Panc1 (cell line): ENCODE measurements at regions not wholly inside any gene's neighbourhood (a gene's known extent, or its start where the extent isn't known, plus 50 kb on each side); places are given as distances from the start of the nearest gene placed in this dataset.

Experiments
- ATAC-seq: fragments of 200-7000 bp; cut with Tn5 transposase; 2 replicates; pipeline ENCODE4 v1.9.1; 2020; ENCODE audit warnings: mild to moderate bottlenecking, moderate library complexity
- BruUV-seq: library from RNA; stranded (reverse); fragments of 400-500 nt; replicated peaks from 2 replicates; lab custom pipeline; 2021; lab: Mats Ljungman, UMichigan
- CTCF ChIA-PET: fragments of 300-600 bp; sonication (Branson Sonifier 250); formaldehyde crosslinking; loops from one replicate; lab custom pipeline; 2022; ENCODE audit warnings: antibody characterized with exemption; lab: Charles Lee
- POLR2A ChIA-PET: fragments of 300-600 bp; sonication (Branson Sonifier 250); formaldehyde crosslinking; loops from one replicate; lab custom pipeline; 2022; ENCODE audit warnings: antibody characterized with exemption; lab: Charles Lee
- DNase-seq: peaks from one replicate; pipeline ENCODE4 v3.0.0-alpha.2; 2010; ENCODE audit warnings: low read depth, low spot score
- H3K27ac ChIP-seq: 2 replicates; pipeline ENCODE4 v1.5.1; 2011; ENCODE audit warnings: mild to moderate bottlenecking, low read length, inconsistent platforms
- H3K27me3 ChIP-seq: fragments of 200-500 bp; sonication (Bioruptor generic); 2 replicates; pipeline ENCODE4 v1.6.0; 2014; ENCODE audit warnings: low read length, inconsistent platforms; ENCODE audit not compliant: control insufficient read depth, insufficient read depth
- H3K36me3 ChIP-seq: fragments of 200-500 bp; sonication (Bioruptor generic); 2 replicates; pipeline ENCODE4 v1.5.1; 2014; ENCODE audit warnings: inconsistent platforms, mild to moderate bottlenecking, low read length, moderate library complexity; ENCODE audit not compliant: control insufficient read depth, insufficient read depth
- H3K4me1 ChIP-seq: 2 replicates; pipeline ENCODE4 v1.5.1; 2011; ENCODE audit warnings: inconsistent platforms, mild to moderate bottlenecking, low read length, moderate library complexity; ENCODE audit not compliant: control insufficient read depth, insufficient read depth
- H3K4me3 ChIP-seq, 2 experiments: 2 replicates each; pipeline ENCODE4 v1.5.1; 2011 to 2012; ENCODE audit warnings: low read depth in 2 of 2, low read length in 2 of 2, mild to moderate bottlenecking in 2 of 2, inconsistent platforms in 1 of 2, moderate library complexity in 1 of 2
- H3K9me3 ChIP-seq: fragments of 200-500 bp; sonication (Bioruptor generic); 2 replicates; pipeline ENCODE4 v1.5.1; 2014; ENCODE audit warnings: low read depth, mild to moderate bottlenecking, inconsistent platforms, low read length, moderate library complexity; ENCODE audit not compliant: control insufficient read depth, insufficient read depth
- POLR2AphosphoS5 ChIP-seq: IDR thresholded peaks from 2 replicates; pipeline ENCODE4 v1.6.1; 2012; ENCODE audit warnings: mild to moderate bottlenecking, low read depth, low read length, moderate library complexity
- SIN3A ChIP-seq: IDR thresholded peaks from 2 replicates; pipeline ENCODE4 v1.6.1; 2012; ENCODE audit warnings: low read depth, mild to moderate bottlenecking, low read length, moderate library complexity, borderline replicate concordance; ENCODE audit not compliant: insufficient read depth
- TCF7L2 ChIP-seq: IDR thresholded peaks from 2 replicates; pipeline ENCODE4 v1.6.1; 2011; ENCODE audit warnings: mild to moderate bottlenecking, low read depth, low read length, inconsistent platforms
- in situ Hi-C: cut with HindIII; loops from 2 replicates; pipeline ENCODE4 v1.10.0; 2016; ENCODE audit warnings: low sequenced_read_pairs, low pct_unique_long_range_greater_than_20kb
- intact Hi-C: fragments of 100-400 bp; cut with micrococcal nuclease; formaldehyde crosslinking; loops from one replicate; pipeline ENCODE4 v1.10.0; 2022; ENCODE audit not compliant: unreplicated experiment
- TF ChIP-seq, protein P1 (sequence below): fragments of 450-650 bp; IDR thresholded peaks from 2 replicates; pipeline ENCODE4 v1.5.1; 2017; ENCODE audit warnings: mild to moderate bottlenecking
- TF ChIP-seq, protein P2 (sequence below), 2 experiments: IDR thresholded peaks; 2 replicates each; pipeline ENCODE4 v1.6.1; 2011 to 2012; ENCODE audit warnings: low read depth in 2 of 2, control low read depth in 1 of 2, low read length in 1 of 2, mild to moderate bottlenecking in 1 of 2, moderate library complexity in 1 of 2; ENCODE audit not compliant: insufficient read depth in 1 of 2

- TF ChIP-seq TCF7L2 = no peak
- TF ChIP-seq SIN3A = no peak
- TF ChIP-seq, protein P1, sequence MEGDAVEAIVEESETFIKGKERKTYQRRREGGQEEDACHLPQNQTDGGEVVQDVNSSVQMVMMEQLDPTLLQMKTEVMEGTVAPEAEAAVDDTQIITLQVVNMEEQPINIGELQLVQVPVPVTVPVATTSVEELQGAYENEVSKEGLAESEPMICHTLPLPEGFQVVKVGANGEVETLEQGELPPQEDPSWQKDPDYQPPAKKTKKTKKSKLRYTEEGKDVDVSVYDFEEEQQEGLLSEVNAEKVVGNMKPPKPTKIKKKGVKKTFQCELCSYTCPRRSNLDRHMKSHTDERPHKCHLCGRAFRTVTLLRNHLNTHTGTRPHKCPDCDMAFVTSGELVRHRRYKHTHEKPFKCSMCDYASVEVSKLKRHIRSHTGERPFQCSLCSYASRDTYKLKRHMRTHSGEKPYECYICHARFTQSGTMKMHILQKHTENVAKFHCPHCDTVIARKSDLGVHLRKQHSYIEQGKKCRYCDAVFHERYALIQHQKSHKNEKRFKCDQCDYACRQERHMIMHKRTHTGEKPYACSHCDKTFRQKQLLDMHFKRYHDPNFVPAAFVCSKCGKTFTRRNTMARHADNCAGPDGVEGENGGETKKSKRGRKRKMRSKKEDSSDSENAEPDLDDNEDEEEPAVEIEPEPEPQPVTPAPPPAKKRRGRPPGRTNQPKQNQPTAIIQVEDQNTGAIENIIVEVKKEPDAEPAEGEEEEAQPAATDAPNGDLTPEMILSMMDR = no peak
- TF ChIP-seq, protein P2, sequence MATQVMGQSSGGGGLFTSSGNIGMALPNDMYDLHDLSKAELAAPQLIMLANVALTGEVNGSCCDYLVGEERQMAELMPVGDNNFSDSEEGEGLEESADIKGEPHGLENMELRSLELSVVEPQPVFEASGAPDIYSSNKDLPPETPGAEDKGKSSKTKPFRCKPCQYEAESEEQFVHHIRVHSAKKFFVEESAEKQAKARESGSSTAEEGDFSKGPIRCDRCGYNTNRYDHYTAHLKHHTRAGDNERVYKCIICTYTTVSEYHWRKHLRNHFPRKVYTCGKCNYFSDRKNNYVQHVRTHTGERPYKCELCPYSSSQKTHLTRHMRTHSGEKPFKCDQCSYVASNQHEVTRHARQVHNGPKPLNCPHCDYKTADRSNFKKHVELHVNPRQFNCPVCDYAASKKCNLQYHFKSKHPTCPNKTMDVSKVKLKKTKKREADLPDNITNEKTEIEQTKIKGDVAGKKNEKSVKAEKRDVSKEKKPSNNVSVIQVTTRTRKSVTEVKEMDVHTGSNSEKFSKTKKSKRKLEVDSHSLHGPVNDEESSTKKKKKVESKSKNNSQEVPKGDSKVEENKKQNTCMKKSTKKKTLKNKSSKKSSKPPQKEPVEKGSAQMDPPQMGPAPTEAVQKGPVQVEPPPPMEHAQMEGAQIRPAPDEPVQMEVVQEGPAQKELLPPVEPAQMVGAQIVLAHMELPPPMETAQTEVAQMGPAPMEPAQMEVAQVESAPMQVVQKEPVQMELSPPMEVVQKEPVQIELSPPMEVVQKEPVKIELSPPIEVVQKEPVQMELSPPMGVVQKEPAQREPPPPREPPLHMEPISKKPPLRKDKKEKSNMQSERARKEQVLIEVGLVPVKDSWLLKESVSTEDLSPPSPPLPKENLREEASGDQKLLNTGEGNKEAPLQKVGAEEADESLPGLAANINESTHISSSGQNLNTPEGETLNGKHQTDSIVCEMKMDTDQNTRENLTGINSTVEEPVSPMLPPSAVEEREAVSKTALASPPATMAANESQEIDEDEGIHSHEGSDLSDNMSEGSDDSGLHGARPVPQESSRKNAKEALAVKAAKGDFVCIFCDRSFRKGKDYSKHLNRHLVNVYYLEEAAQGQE (IDR thresholded peaks at IDR 0.05; ENCODE audit: insufficient read depth in 1 of 2, low read depth in 2 of 2, low read length in 1 of 2) = no peak
- TF ChIP-seq POLR2AphosphoS5 = no peak
- no peak overlapping the region for H3K27ac ChIP-seq
- H3K36me3 ChIP-seq = no peaks in the 10 kb centered on the region
- H3K9me3 ChIP-seq = no peaks in the 10 kb centered on the region
- intact Hi-C loops = no loop called here
- no peaks in the 10 kb centered on the region for H3K4me1 ChIP-seq
- no peaks in the 10 kb centered on the region for H3K27me3 ChIP-seq
- in situ Hi-C loops = no loop called here
- no TSS peak for BruUV-seq
- POLR2A ChIA-PET = no interaction called here
- DNase-seq (no peak), ATAC-seq (no peak)
- CTCF ChIA-PET = no interaction called here
- no peak overlapping the region for H3K4me3 ChIP-seq
Observed at GRCh38 chr3:17808994-17809393, 66.6 kb upstream of the TBC1D5 start.

DNA sequence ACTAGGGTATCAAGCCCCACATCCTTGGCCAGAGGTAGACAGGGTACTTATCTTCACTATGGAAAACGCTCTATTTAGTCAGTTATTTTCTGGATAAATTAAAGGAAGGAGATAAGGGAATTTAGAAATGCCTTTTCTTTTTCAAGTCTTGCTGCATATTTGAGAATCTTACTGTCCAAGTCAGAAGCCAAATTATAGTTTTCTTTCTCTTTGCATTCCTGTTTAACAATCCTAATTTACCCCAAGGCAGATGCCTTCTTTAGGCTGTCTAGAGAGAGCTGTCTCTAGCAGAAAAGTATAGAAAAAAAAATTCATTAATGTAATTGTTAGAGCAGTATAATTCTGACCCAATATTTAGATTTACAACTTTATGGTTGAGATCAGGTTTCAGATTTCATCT is 64.4 kb upstream of the TBC1D5 start:
- no peak for ATAC-seq
- no peaks in the 10 kb centered on the region for H3K4me1 ChIP-seq
- DNase-seq = no peak
- intact Hi-C loops (no loop called here), in situ Hi-C loops (no loop called here)
- ChIA-PET POLR2A (no interaction called here), CTCF (no interaction called here)
- TF ChIP-seq SIN3A = no peak
- TF ChIP-seq, protein P1 = no peak
- no peak for TF ChIP-seq TCF7L2
- TF ChIP-seq, protein P2 (IDR thresholded peaks at IDR 0.05; ENCODE audit: insufficient read depth in 1 of 2, low read depth in 2 of 2, low read length in 1 of 2) = no peak
- TF ChIP-seq POLR2AphosphoS5 = no peak
- no peaks in the 10 kb centered on the region for H3K36me3 ChIP-seq
- no peaks in the 10 kb centered on the region for H3K27me3 ChIP-seq
- no peak overlapping the region for H3K4me3 ChIP-seq
- H3K9me3 ChIP-seq = no peaks in the 10 kb centered on the region
- H3K27ac ChIP-seq = no peak overlapping the region
- BruUV-seq = no TSS peak
